SK-N-SH treated with all-trans-retinoic acid at 6 μM for 48 hours (cell line): ENCODE measurements at regions not wholly inside any gene's neighbourhood (a gene's known extent, or its start where the extent isn't known, plus 50 kb on each side); places are given as distances from the start of the nearest gene placed in this dataset.

Experiments
- ARNTL ChIP-seq: fragments of 450-650 bp; formaldehyde crosslinking; IDR thresholded peaks from 2 replicates; pipeline ENCODE4 v1.5.0; 2020; ENCODE audit warnings: low read depth, mild to moderate bottlenecking, moderate library complexity, borderline replicate concordance
- CREB5 ChIP-seq: fragments of 250-450 bp; sonication (Bioruptor Pico); IDR thresholded peaks from 2 replicates; pipeline ENCODE4 v1.5.1; 2020; ENCODE audit warnings: low read depth, mild to moderate bottlenecking, moderate library complexity
- CSDC2 ChIP-seq: fragments of 250-450 bp; sonication (Bioruptor Pico); IDR thresholded peaks from 2 replicates; pipeline ENCODE4 v1.5.0; 2020; ENCODE audit warnings: mild to moderate bottlenecking, moderate library complexity
- GLIS3 ChIP-seq: fragments of 250-450 bp; sonication (Bioruptor Pico); IDR thresholded peaks from 2 replicates; pipeline ENCODE4 v1.5.0; 2020; ENCODE audit warnings: mild to moderate bottlenecking, moderate library complexity
- ISL1 ChIP-seq: fragments of 250-450 bp; sonication (Bioruptor Pico); IDR thresholded peaks from 2 replicates; pipeline ENCODE4 v2.1.2; 2022; ENCODE audit warnings: mild to moderate bottlenecking, moderate library complexity
- OSR1 ChIP-seq: fragments of 250-450 bp; sonication (Bioruptor Pico); IDR thresholded peaks from 2 replicates; pipeline ENCODE4 v1.8.0; 2022; ENCODE audit warnings: moderate library complexity, mild to moderate bottlenecking, inconsistent platforms
- PATZ1 ChIP-seq: fragments of 250-450 bp; sonication (Bioruptor Pico); IDR thresholded peaks from 2 replicates; pipeline ENCODE4 v1.8.0; 2020; ENCODE audit warnings: mild to moderate bottlenecking, moderate library complexity, borderline replicate concordance
- PPARA ChIP-seq: fragments of 250-450 bp; sonication (Bioruptor Pico); IDR thresholded peaks from 2 replicates; pipeline ENCODE4 v1.5.0; 2020; ENCODE audit warnings: mild to moderate bottlenecking, borderline replicate concordance
- RARB ChIP-seq: fragments of 250-450 bp; sonication (Bioruptor Pico); IDR thresholded peaks from 2 replicates; pipeline ENCODE4 v1.8.0; 2021; ENCODE audit warnings: mild to moderate bottlenecking, moderate library complexity
- TCF4 ChIP-seq: fragments of 250-450 bp; sonication (Bioruptor Pico); IDR thresholded peaks from 2 replicates; pipeline ENCODE4 v1.8.0; 2021; ENCODE audit warnings: mild to moderate bottlenecking, moderate library complexity, borderline replicate concordance
- TSHZ2 ChIP-seq: fragments of 250-450 bp; sonication (Bioruptor Pico); IDR thresholded peaks from 2 replicates; pipeline ENCODE4 v1.5.0; 2020; ENCODE audit warnings: mild to moderate bottlenecking, moderate library complexity
- ZC3H10 ChIP-seq: fragments of 250-450 bp; sonication (Bioruptor Pico); IDR thresholded peaks from 2 replicates; pipeline ENCODE4 v1.5.1; 2021; ENCODE audit warnings: mild to moderate bottlenecking, moderate library complexity
- ZFP3 ChIP-seq: fragments of 250-450 bp; sonication (Bioruptor Pico); IDR thresholded peaks from 2 replicates; pipeline ENCODE4 v1.5.0; 2020; ENCODE audit warnings: mild to moderate bottlenecking, moderate library complexity
- ZNF8 ChIP-seq: fragments of 450-650 bp; formaldehyde crosslinking; IDR thresholded peaks from 2 replicates; pipeline ENCODE4 v1.5.0; 2020; ENCODE audit warnings: mild to moderate bottlenecking, moderate library complexity

- TF ChIP-seq OSR1 (CRISPR knock-in tag) (no peak), ZNF8 (CRISPR knock-in tag) (no peak), PPARA (CRISPR knock-in tag) (no peak), ZC3H10 (CRISPR knock-in tag) (no peak), TCF4 (no peak), CREB5 (CRISPR knock-in tag) (no peak), CSDC2 (CRISPR knock-in tag) (no peak), TSHZ2 (CRISPR knock-in tag) (no peak), ZFP3 (CRISPR knock-in tag) (no peak), PATZ1 (CRISPR knock-in tag) (no peak), ISL1 (CRISPR knock-in tag) (no peak), RARB (CRISPR knock-in tag) (no peak), GLIS3 (CRISPR knock-in tag) (no peak), ARNTL (CRISPR knock-in tag) (no peak)
Observed at GRCh38 chr20:22501566-22502344, 82.6 kb downstream of the FOXA2 start.
